Thoracic aorta (tissue), 2 donors: ENCODE measurements at regions not wholly inside any gene's neighbourhood (a gene's known extent, or its start where the extent isn't known, plus 50 kb on each side); places are given as distances from the start of the nearest gene placed in this dataset.
"Not testable (repeated sequence)": the region's sequence is repeated elsewhere in the genome, so short reads cannot be mapped to it uniquely, and the experiment has no call there.

Source experiments
- ATAC-seq: fragments of 150-250 bp; one replicate; pipeline ENCODE4 v1.8.0; 2017; ENCODE audit warnings: low read depth; ENCODE audit not compliant: insufficient number of reproducible peaks, low FRiP score
- DNase-seq: peaks from one replicate; pipeline ENCODE4 v3.0.0-alpha.2; 2020; ENCODE audit warnings: low spot score
- H3K27ac ChIP-seq, 2 donors: fragments of 200-600 bp; sonication (generic); 1 replicate in 1 of 2; 2 replicates in 1 of 2; pipeline ENCODE4 v1.5.1; 2016; ENCODE audit warnings: mild to moderate bottlenecking in 2 of 2, moderate library complexity in 2 of 2
- H3K27me3 ChIP-seq: fragments of 200-600 bp; sonication (generic); replicated peaks from 2 replicates; pipeline ENCODE4 v1.6.0; 2016; ENCODE audit warnings: mild to moderate bottlenecking; ENCODE audit not compliant: insufficient read depth
- H3K36me3 ChIP-seq: fragments of 200-600 bp; sonication (generic); one replicate; pipeline ENCODE4 v1.5.1; 2016
- H3K4me1 ChIP-seq, 2 donors: fragments of 200-600 bp; sonication (generic); 1 replicate in 1 of 2; 2 replicates in 1 of 2; pipeline versions ENCODE4 v1.5.1 to v1.6.0; 2016; ENCODE audit warnings: low read depth in 2 of 2, mild to moderate bottlenecking in 1 of 2; ENCODE audit not compliant: control insufficient read depth in 1 of 2
- H3K4me3 ChIP-seq: fragments of 200-600 bp; sonication (generic); 2 replicates; pipeline ENCODE4 v1.5.1; 2016; ENCODE audit warnings: mild to moderate bottlenecking
- H3K9me3 ChIP-seq: fragments of 200-600 bp; sonication (generic); 2 replicates; pipeline ENCODE4 v1.5.1; 2016
- TF ChIP-seq, protein P1 (sequence below): fragments of 200-600 bp; sonication (generic); IDR thresholded peaks from one replicate; pipeline ENCODE4 v1.5.1; 2019; ENCODE audit warnings: antibody characterized with exemption

DNA sequence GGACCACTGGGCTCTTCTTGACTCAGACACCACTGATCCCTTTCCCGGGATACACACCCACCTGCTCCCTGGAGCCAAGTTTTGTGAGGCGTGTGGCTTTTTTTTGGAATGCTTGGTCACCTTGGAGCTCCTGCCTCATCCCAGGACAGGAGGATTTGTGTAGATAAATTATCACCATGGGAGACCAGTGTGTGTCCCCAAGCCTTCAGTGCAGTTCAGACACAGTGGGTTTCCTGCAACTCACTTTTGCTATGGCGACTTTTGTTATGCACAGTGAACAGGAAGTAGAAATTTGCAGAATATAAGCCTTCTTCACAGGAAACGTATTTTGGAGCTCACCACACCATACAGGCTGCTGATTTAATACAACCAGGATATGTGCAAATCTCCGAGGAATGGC lies 357.4 kb downstream of the PAX1 start:
- TF ChIP-seq, protein P1, sequence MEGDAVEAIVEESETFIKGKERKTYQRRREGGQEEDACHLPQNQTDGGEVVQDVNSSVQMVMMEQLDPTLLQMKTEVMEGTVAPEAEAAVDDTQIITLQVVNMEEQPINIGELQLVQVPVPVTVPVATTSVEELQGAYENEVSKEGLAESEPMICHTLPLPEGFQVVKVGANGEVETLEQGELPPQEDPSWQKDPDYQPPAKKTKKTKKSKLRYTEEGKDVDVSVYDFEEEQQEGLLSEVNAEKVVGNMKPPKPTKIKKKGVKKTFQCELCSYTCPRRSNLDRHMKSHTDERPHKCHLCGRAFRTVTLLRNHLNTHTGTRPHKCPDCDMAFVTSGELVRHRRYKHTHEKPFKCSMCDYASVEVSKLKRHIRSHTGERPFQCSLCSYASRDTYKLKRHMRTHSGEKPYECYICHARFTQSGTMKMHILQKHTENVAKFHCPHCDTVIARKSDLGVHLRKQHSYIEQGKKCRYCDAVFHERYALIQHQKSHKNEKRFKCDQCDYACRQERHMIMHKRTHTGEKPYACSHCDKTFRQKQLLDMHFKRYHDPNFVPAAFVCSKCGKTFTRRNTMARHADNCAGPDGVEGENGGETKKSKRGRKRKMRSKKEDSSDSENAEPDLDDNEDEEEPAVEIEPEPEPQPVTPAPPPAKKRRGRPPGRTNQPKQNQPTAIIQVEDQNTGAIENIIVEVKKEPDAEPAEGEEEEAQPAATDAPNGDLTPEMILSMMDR, result no peak
- DNase-seq, result no peak
- Histone ChIP-seq H3K27me3 (no peaks in the 10 kb centered on the region), H3K9me3 (no peaks in the 10 kb centered on the region), H3K36me3 (no peaks in the 10 kb centered on the region), H3K4me1 (no peaks in the 10 kb centered on the region), H3K27ac (no peak overlapping the region), H3K4me3 (no peak overlapping the region)
- ATAC-seq, result no peak

DNA sequence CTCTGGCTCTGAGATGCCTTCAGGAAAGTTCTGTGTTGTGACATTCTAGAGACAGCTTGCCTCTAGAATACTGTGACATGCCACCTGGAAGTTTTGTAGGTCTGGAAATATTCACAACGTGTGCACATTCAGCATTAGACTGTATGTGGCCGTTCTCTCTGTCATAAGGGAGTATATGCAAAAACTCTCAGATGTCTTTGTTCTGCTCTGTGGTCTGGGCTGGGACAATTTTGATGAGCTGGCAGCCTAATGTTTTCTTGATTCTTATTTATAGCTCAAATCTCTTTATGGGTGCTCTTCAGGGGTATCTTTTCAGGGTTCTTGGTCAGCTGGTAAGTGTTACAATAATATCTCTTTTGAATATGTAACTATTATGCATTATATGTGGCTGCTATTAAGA lies 355.1 kb downstream of the PAX1 start:
- H3K36me3 ChIP-seq, result no peaks in the 10 kb centered on the region
- no peaks in the 10 kb centered on the region for H3K27me3 ChIP-seq
- H3K9me3 ChIP-seq, result no peaks in the 10 kb centered on the region
- no peaks in the 10 kb centered on the region for H3K4me1 ChIP-seq
- TF ChIP-seq, protein P1, result no peak
- no peak overlapping the region for H3K27ac ChIP-seq
- no peak for DNase-seq
- H3K4me3 ChIP-seq, result no peak overlapping the region
- no peak for ATAC-seq

DNA sequence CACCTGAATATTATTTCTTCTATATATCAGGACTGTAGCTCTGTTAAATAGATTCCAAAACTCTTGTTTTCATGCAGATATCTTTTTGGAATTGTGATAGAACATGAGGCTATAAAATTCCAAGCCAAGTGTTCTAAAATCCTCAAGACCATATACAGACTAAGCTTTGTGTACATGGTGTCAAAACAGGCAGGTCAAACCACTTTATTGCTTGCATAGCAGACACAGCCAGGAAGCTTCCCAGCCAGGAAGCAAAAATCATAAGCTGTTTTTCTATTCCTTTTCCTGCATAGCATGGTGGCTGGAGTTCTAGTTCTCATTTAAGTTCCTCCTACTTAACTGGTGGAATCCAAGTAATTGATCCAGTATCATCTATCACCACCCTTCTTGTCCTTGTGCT lies 353.3 kb downstream of the PAX1 start:
- no peaks in the 10 kb centered on the region for H3K9me3 ChIP-seq
- ATAC-seq (no peak), DNase-seq (no peak)
- no peaks in the 10 kb centered on the region for H3K4me1 ChIP-seq
- H3K36me3 ChIP-seq, result no peaks in the 10 kb centered on the region
- no peak overlapping the region for H3K27ac ChIP-seq
- no peak overlapping the region for H3K4me3 ChIP-seq
- H3K27me3 ChIP-seq, result no peaks in the 10 kb centered on the region
- TF ChIP-seq, protein P1, result no peak

DNA sequence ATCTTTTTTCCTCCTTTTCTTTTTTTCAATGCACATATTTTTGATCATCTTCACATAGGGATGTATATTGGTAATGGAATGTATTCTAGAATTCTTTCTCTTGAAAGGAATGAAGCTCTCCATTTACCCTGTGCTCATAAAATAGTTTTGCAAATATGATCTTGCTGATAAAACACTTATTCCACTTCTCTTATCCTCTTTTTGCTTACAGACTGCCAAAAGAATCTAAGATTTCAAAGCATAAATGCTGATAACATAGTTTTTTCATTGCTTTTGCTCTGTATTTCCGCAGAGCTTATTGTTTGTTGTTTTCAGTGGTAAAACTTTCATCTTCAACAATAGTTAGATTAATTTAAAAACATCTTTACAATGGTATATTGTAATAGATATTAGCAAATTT lies 350.5 kb downstream of the PAX1 start:
- Histone ChIP-seq H3K9me3 (no peaks in the 10 kb centered on the region), H3K4me1 (no peaks in the 10 kb centered on the region), H3K27ac (no peak overlapping the region), H3K27me3 (no peaks in the 10 kb centered on the region), H3K4me3 (no peak overlapping the region), H3K36me3 (no peaks in the 10 kb centered on the region)
- TF ChIP-seq, protein P1, result no peak
- DNase-seq, result no peak
- ATAC-seq, result no peak

DNA sequence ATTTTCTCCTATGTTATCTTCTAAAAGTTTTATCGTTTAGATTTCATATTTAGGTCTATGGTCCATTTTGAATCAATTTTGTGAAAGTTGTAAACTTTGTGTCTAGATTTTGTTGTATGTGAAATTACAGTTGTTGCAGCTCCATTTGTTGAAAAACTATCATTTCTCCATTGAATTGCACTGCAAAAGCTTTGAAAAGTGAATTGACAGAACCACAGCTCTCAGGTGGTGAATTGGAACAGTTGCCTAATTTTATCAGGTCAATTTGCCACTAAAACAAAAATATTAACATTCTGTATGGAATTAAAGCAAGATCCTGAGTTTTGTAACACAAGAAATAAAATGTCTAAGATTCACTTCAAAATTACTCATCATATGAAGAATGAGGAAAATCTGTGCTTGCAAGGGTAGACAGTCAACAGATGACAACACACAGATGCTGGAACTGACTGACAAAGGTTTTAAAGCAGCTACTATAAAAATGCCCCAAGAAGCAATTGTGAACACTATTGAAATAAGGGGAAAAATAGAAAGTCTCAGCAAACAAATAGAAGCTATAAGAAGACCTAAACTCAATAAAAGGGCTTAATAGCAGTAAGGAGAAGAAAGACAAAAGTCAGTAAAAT lies 346.7 kb downstream of the PAX1 start:
- no peak for ATAC-seq
- Histone ChIP-seq H3K27ac (no peak overlapping the region), H3K27me3 (no peaks in the 10 kb centered on the region), H3K36me3 (no peaks in the 10 kb centered on the region), H3K4me3 (no peak overlapping the region), H3K9me3 (no peaks in the 10 kb centered on the region), H3K4me1 (no peaks in the 10 kb centered on the region)
- no peak for DNase-seq
- TF ChIP-seq, protein P1, result no peak

DNA sequence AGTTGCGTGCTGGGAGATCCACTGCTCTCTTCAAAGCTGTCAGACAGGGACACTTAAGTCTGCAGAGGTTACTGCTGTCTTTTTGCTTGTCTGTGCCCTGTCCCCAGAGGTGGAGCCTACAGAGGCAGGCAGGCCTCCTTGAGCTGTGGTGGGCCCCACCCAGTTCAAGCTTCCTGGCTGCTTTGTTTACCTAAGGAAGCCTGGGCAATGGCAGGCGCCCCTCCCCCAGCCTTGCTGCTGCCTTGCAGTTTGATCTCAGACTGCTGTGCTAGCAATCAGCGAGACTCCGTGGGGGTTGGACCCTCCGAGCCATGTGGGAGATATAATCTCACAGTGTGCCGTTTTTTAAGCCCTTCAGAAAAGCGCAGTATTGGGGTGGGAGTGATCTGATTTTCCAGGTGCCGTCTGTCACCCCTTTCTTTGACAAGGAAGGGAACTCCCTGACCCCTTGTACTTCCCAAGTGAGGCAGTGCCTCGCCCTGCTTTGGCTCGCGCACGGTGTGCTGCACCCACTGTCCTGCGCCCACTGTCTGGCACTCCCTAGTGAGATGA lies 340.6 kb downstream of the PAX1 start:
- H3K9me3 ChIP-seq, H3K27me3 ChIP-seq, DNase-seq, H3K4me1 ChIP-seq, H3K36me3 ChIP-seq, ATAC-seq, H3K27ac ChIP-seq, H3K4me3 ChIP-seq: not testable (repeated sequence)
